Loucy (cell line): ENCODE measurements at regions not wholly inside any gene's neighbourhood (a gene's known extent, or its start where the extent isn't known, plus 50 kb on each side); places are given as distances from the start of the nearest gene placed in this dataset.

Experiments
- H2AFZ ChIP-seq: fragments of 200-600 bp; sonication (generic); 2 replicates; pipeline ENCODE4 v1.6.0; 2016; ENCODE audit warnings: antibody characterized with exemption, mild to moderate bottlenecking, low read length, moderate library complexity
- H3F3A ChIP-seq: fragments of 200-600 bp; 2 replicates; pipeline ENCODE4 v1.6.0; 2016; ENCODE audit warnings: antibody characterized with exemption, low read depth, mild to moderate bottlenecking
- H3K27me3 ChIP-seq: fragments of 200-600 bp; sonication (generic); 2 replicates; pipeline ENCODE4 v1.6.1; 2014; ENCODE audit warnings: low read length, mild to moderate bottlenecking; ENCODE audit not compliant: insufficient read depth, poor library complexity, severe bottlenecking
- H3K36me3 ChIP-seq: fragments of 200-600 bp; sonication (generic); 2 replicates; pipeline ENCODE4 v1.6.1; 2016; ENCODE audit warnings: low read length; ENCODE audit not compliant: insufficient read depth
- H3K4me1 ChIP-seq: fragments of 200-600 bp; sonication (generic); 2 replicates; pipeline ENCODE4 v1.5.1; 2014; ENCODE audit warnings: low read length, mild to moderate bottlenecking; ENCODE audit not compliant: insufficient read depth, poor library complexity, severe bottlenecking
- H3K4me2 ChIP-seq: fragments of 200-600 bp; sonication (generic); 2 replicates; pipeline ENCODE4 v1.6.0; 2014; ENCODE audit warnings: antibody characterized with exemption, low read length, low read depth, mild to moderate bottlenecking; ENCODE audit not compliant: poor library complexity, severe bottlenecking
- H3K4me3 ChIP-seq: fragments of 200-600 bp; sonication (generic); 2 replicates; pipeline ENCODE4 v1.5.1; 2014; ENCODE audit warnings: low read length, mild to moderate bottlenecking, mixed read lengths; ENCODE audit not compliant: poor library complexity, severe bottlenecking
- H3K79me2 ChIP-seq: fragments of 200-600 bp; sonication (generic); 2 replicates; pipeline ENCODE4 v1.6.1; 2014; ENCODE audit warnings: low read length; ENCODE audit not compliant: insufficient read depth
- H3K9ac ChIP-seq: fragments of 200-600 bp; sonication (generic); 2 replicates; pipeline ENCODE4 v1.6.0; 2014; ENCODE audit warnings: mild to moderate bottlenecking, low read depth, low read length, moderate library complexity; ENCODE audit not compliant: poor library complexity, severe bottlenecking
- H3K9me2 ChIP-seq: fragments of 200-600 bp; sonication (generic); replicated peaks from 2 replicates; pipeline ENCODE4 v1.6.1; 2016; ENCODE audit warnings: low read depth, low read length, mixed read lengths
- H3K9me3 ChIP-seq: fragments of 200-600 bp; sonication (generic); 2 replicates; pipeline ENCODE4 v1.6.1; 2014; ENCODE audit warnings: mild to moderate bottlenecking, antibody characterized with exemption, low read length, low read depth; ENCODE audit not compliant: insufficient read depth
- H4K20me1 ChIP-seq: fragments of 200-600 bp; sonication (generic); 2 replicates; pipeline ENCODE4 v1.6.0; 2014; ENCODE audit warnings: antibody characterized with exemption, low read length, mild to moderate bottlenecking; ENCODE audit not compliant: insufficient read depth, poor library complexity, severe bottlenecking
- CTCF ChIP-seq: fragments of 200-600 bp; sonication (generic); conservative IDR thresholded peaks from 2 replicates; pipeline ENCODE4 v1.5.1; 2014; ENCODE audit warnings: mild to moderate bottlenecking, antibody characterized with exemption, low read length
- EZH2phosphoT487 ChIP-seq: fragments of 200-600 bp; IDR thresholded peaks from 2 replicates; pipeline ENCODE4 v1.6.1; 2018; ENCODE audit warnings: antibody characterized with exemption, mild to moderate bottlenecking, moderate library complexity, borderline replicate concordance

GRCh38 chr7:124489925-124490324 is 275.7 kb downstream of the GPR37 start:
- no peak overlapping the region for H2AFZ ChIP-seq
- H3K9me2 ChIP-seq: no peaks in the 10 kb centered on the region
- no peaks in the 10 kb centered on the region for H3F3A ChIP-seq
- no peak overlapping the region for H3K4me3 ChIP-seq
- H3K36me3 ChIP-seq: no peaks in the 10 kb centered on the region
- TF ChIP-seq CTCF: no peak
- TF ChIP-seq EZH2phosphoT487: no peak
- H3K79me2 ChIP-seq: no peaks in the 10 kb centered on the region
- no peaks in the 10 kb centered on the region for H3K27me3 ChIP-seq
- H3K9me3 ChIP-seq: no peaks in the 10 kb centered on the region
- H4K20me1 ChIP-seq: no peaks in the 10 kb centered on the region
- no peak overlapping the region for H3K4me2 ChIP-seq
- H3K9ac ChIP-seq: no peak overlapping the region
- H3K4me1 ChIP-seq: no peaks in the 10 kb centered on the region

GRCh38 chr7:124489082-124489819 is 276.3 kb downstream of the GPR37 start:
- Histone ChIP-seq H3K4me2 (no peak overlapping the region), H3K79me2 (no peaks in the 10 kb centered on the region), H3K27me3 (no peaks in the 10 kb centered on the region), H3K4me3 (no peak overlapping the region), H3K9ac (no peak overlapping the region), H3K9me2 (no peaks in the 10 kb centered on the region), H4K20me1 (no peaks in the 10 kb centered on the region), H3K9me3 (no peaks in the 10 kb centered on the region), H3F3A (no peaks in the 10 kb centered on the region), H2AFZ (no peak overlapping the region), H3K36me3 (no peaks in the 10 kb centered on the region), H3K4me1 (no peaks in the 10 kb centered on the region)
- TF ChIP-seq CTCF: no peak
- TF ChIP-seq EZH2phosphoT487: no peak

- Histone ChIP-seq H3K36me3 (no peaks in the 10 kb centered on the region), H2AFZ (no peak overlapping the region), H3F3A (no peaks in the 10 kb centered on the region), H3K9me3 (no peaks in the 10 kb centered on the region), H3K79me2 (no peaks in the 10 kb centered on the region), H3K27me3 (no peaks in the 10 kb centered on the region), H3K4me2 (no peak overlapping the region), H4K20me1 (no peaks in the 10 kb centered on the region), H3K4me1 (no peaks in the 10 kb centered on the region), H3K9ac (no peak overlapping the region), H3K4me3 (no peak overlapping the region), H3K9me2 (no peaks in the 10 kb centered on the region)
- TF ChIP-seq CTCF (no peak), EZH2phosphoT487 (no peak)
Observed at GRCh38 chr7:124482229-124482628, 283.4 kb downstream of the GPR37 start.
